Testis (tissue), 2 donors: ENCODE measurements at regions not wholly inside any gene's neighbourhood (a gene's known extent, or its start where the extent isn't known, plus 50 kb on each side); places are given as distances from the start of the nearest gene placed in this dataset.

Source experiments
- CTCF ChIP-seq, 3 experiments: fragments of 450-650 bp in 2 of 3; fragments of 200-600 bp in 1 of 3; sonication (generic) in 1 of 3; IDR thresholded peaks; one replicate each; pipeline ENCODE4 v1.5.1; 2016 to 2019; ENCODE audit warnings: antibody characterized with exemption in 3 of 3, mild to moderate bottlenecking in 2 of 3, moderate library complexity in 1 of 3
- POLR2A ChIP-seq: fragments of 450-650 bp; IDR thresholded peaks from one replicate; pipeline ENCODE4 v1.6.1; 2017; ENCODE audit warnings: antibody characterized with exemption, mild to moderate bottlenecking, moderate library complexity

- no peak for TF ChIP-seq CTCF (IDR thresholded peaks at IDR 0.05)
- TF ChIP-seq POLR2A, result no peak
Measured at GRCh38 chr5:92418341-92418740, 1035.2 kb upstream of the ARRDC3 start.
